ENCODE measurements at regions not wholly inside any gene's neighbourhood (a gene's known extent, or its start where the extent isn't known, plus 50 kb on each side); places are given as distances from the start of the nearest gene placed in this dataset.

GRCh38 chr3:5401002-5401401 lies 213.5 kb downstream of the EDEM1 start:
- H3K4me3 ChIP-seq = no peak overlapping the region
- H3K36me3 ChIP-seq = no peaks in the 10 kb centered on the region
- 87% methylated on average over 10 of the region's 10 CpGs for WGBS
- TF ChIP-seq POLR2AphosphoS5 (IDR thresholded peaks at IDR 0.05) = no peak
- no peak for TF ChIP-seq POLR2A (IDR thresholded peaks at IDR 0.05)
- TF ChIP-seq, protein P1, sequence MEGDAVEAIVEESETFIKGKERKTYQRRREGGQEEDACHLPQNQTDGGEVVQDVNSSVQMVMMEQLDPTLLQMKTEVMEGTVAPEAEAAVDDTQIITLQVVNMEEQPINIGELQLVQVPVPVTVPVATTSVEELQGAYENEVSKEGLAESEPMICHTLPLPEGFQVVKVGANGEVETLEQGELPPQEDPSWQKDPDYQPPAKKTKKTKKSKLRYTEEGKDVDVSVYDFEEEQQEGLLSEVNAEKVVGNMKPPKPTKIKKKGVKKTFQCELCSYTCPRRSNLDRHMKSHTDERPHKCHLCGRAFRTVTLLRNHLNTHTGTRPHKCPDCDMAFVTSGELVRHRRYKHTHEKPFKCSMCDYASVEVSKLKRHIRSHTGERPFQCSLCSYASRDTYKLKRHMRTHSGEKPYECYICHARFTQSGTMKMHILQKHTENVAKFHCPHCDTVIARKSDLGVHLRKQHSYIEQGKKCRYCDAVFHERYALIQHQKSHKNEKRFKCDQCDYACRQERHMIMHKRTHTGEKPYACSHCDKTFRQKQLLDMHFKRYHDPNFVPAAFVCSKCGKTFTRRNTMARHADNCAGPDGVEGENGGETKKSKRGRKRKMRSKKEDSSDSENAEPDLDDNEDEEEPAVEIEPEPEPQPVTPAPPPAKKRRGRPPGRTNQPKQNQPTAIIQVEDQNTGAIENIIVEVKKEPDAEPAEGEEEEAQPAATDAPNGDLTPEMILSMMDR (IDR thresholded peaks at IDR 0.05) = no peak
- H3K9me3 ChIP-seq = no peaks in the 10 kb centered on the region
- no peak overlapping the region for H3K27ac ChIP-seq
- intact Hi-C loops (cut with DNase I) = no loop called here
- no peak for DNase-seq (ENCODE audit: low spot score)
- no peaks in the 10 kb centered on the region for H3K27me3 ChIP-seq (replicated peaks; ENCODE audit: insufficient read depth)
- no peaks in the 10 kb centered on the region for H3K4me1 ChIP-seq (replicated peaks)

GRCh38 chr3:5404718-5405117 lies 217.2 kb downstream of the EDEM1 start:
- H3K27ac ChIP-seq = no peak overlapping the region
- no peaks in the 10 kb centered on the region for H3K36me3 ChIP-seq
- TF ChIP-seq, protein P1 (IDR thresholded peaks at IDR 0.05) = no peak
- no peak for TF ChIP-seq POLR2A (IDR thresholded peaks at IDR 0.05)
- TF ChIP-seq POLR2AphosphoS5 (IDR thresholded peaks at IDR 0.05) = no peak
- DNase-seq (ENCODE audit: low spot score) = no peak
- H3K4me1 ChIP-seq (replicated peaks) = no peaks in the 10 kb centered on the region
- H3K27me3 ChIP-seq (replicated peaks; ENCODE audit: insufficient read depth) = no peaks in the 10 kb centered on the region
- WGBS = 82% methylated on average over 2 of the region's 2 CpGs
- no peak overlapping the region for H3K4me3 ChIP-seq
- no peaks in the 10 kb centered on the region for H3K9me3 ChIP-seq
- intact Hi-C loops (cut with DNase I) = no loop called here

DNA sequence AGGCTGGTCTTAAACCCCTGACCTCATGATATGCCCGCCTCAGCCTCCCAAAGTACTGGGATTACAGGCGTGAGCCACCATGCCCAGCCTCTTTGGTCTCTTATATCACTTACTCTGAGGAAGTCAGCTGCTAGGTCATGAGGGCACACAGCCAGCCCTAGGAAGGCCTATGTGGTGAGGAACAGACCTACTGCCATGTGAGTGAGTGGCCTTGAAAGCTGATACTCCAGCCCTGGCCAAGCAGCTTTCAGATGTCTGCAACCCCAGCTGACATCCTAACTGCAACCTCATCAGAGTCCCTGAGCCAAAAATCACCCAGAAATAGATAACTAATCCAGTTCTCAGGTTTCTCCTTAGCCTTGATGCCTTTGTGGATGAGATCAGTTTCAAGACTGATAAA lies 224.3 kb downstream of the EDEM1 start:
- intact Hi-C loops (cut with DNase I) = no loop called here
- 94% methylated on average over 2 of the region's 2 CpGs for WGBS
- no peak for DNase-seq (ENCODE audit: low spot score)

DNA sequence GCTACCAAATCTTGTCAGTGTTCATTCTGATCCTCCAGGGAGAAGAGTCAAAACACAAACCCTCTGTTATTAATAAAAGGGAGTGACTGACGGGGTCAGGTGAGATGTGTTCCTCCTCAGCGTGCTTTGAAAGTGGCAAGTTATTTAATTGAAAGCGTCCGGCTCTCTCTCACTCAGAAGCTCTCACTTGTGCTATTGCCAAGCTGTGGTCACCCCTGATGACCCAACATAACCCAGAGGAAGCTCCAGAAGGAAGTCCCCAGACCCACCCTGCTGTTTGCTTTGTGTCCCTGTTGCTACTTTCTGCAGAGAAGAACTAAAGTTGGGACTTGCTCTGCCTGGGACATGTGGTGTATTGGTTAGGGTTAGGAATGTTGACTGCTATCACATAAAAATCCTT lies 235.6 kb downstream of the EDEM1 start:
- Histone ChIP-seq H3K36me3 (no peaks in the 10 kb centered on the region), H3K27me3 (replicated peaks; ENCODE audit: insufficient read depth) (no peaks in the 10 kb centered on the region), H3K4me3 (no peak overlapping the region), H3K27ac (no peak overlapping the region), H3K9me3 (no peaks in the 10 kb centered on the region), H3K4me1 (replicated peaks) (no peaks in the 10 kb centered on the region)
- 39% methylated on average over 4 of the region's 4 CpGs for WGBS
- no peak for DNase-seq (ENCODE audit: low spot score)
- intact Hi-C loops (cut with DNase I) = no loop called here
- TF ChIP-seq, protein P1 (IDR thresholded peaks at IDR 0.05) = no peak
- no peak for TF ChIP-seq POLR2AphosphoS5 (IDR thresholded peaks at IDR 0.05)
- TF ChIP-seq POLR2A (IDR thresholded peaks at IDR 0.05) = no peak

More for the DNA sequence above, 224.3 kb downstream of the EDEM1 start:
- no peaks in the 10 kb centered on the region for H3K4me1 ChIP-seq (replicated peaks)
- no peaks in the 10 kb centered on the region for H3K9me3 ChIP-seq
- H3K36me3 ChIP-seq = no peaks in the 10 kb centered on the region
- TF ChIP-seq POLR2AphosphoS5 (IDR thresholded peaks at IDR 0.05) (no peak), POLR2A (IDR thresholded peaks at IDR 0.05) (no peak)
- TF ChIP-seq, protein P1 (IDR thresholded peaks at IDR 0.05) = no peak
- no peak overlapping the region for H3K4me3 ChIP-seq
- H3K27ac ChIP-seq = no peak overlapping the region
- no peaks in the 10 kb centered on the region for H3K27me3 ChIP-seq (replicated peaks; ENCODE audit: insufficient read depth)

DNA sequence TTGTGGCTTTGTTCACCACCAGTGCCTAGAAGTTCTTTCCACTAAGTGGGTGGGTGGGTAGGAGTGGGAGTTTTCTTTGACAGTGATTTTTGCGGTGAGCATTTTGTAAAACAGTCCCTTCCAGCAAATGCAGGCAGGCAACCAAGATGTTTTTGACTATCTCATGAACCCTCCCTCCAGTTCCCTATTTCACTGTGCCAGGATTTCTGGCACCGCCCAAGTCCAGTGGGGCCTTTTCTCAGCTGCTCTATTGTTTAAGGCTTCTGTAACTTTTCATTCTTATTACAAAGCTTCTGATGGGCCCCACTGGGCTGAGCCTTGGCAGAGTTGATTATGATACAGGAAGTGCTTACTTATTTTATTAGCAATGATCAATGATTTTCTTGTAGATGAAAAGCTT lies 236.0 kb downstream of the EDEM1 start:
- H3K4me3 ChIP-seq = no peak overlapping the region
- H3K27ac ChIP-seq = no peak overlapping the region
- TF ChIP-seq POLR2A (IDR thresholded peaks at IDR 0.05) = no peak
- no peak for TF ChIP-seq POLR2AphosphoS5 (IDR thresholded peaks at IDR 0.05)
- TF ChIP-seq, protein P1 (IDR thresholded peaks at IDR 0.05) = no peak
- H3K36me3 ChIP-seq = no peaks in the 10 kb centered on the region
- no peak for DNase-seq (ENCODE audit: low spot score)
- intact Hi-C loops (cut with DNase I) = no loop called here
- no peaks in the 10 kb centered on the region for H3K9me3 ChIP-seq
- WGBS = 60% methylated on average over 2 of the region's 2 CpGs
- H3K27me3 ChIP-seq (replicated peaks; ENCODE audit: insufficient read depth) = no peaks in the 10 kb centered on the region
- H3K4me1 ChIP-seq (replicated peaks) = no peaks in the 10 kb centered on the region

Data from prostate gland (tissue), 2 donors.